ENCODE measurements at regions not wholly inside any gene's neighbourhood (a gene's known extent, or its start where the extent isn't known, plus 50 kb on each side); places are given as distances from the start of the nearest gene placed in this dataset.

GRCh38 chr9:119951591-119951990 is 582.4 kb upstream of the BRINP1 start:
- Histone ChIP-seq H3K36me3 (ENCODE audit: control insufficient read depth, insufficient read depth, low read length) (no peaks in the 10 kb centered on the region), H3K4me3 (ENCODE audit: low read depth, low read length) (no peak overlapping the region), H3K27me3 (replicated peaks; ENCODE audit: control insufficient read depth, insufficient read depth, low read length) (no peaks in the 10 kb centered on the region), H3K9me3 (no peaks in the 10 kb centered on the region), H3K4me1 (no peaks in the 10 kb centered on the region)
- no peaks in the 10 kb centered on the region for H3K9me3 Mint-ChIP-seq (ENCODE audit: unreplicated experiment)
- CTCF ChIA-PET, result no interaction called here
- no peaks in the 10 kb centered on the region for H3K4me1 Mint-ChIP-seq (ENCODE audit: low read depth, unreplicated experiment)
- no peaks in the 10 kb centered on the region for H3K36me3 Mint-ChIP-seq (ENCODE audit: insufficient read depth, unreplicated experiment)
- intact Hi-C loops (cut with micrococcal nuclease; ENCODE audit: unreplicated experiment), result no loop called here
- H3K4me3 Mint-ChIP-seq (ENCODE audit: unreplicated experiment), result no peak overlapping the region
- POLR2A ChIA-PET, result no interaction called here
- no TSS peak for BruUV-seq (replicated peaks)
- H3K27me3 Mint-ChIP-seq (ENCODE audit: insufficient read depth, unreplicated experiment), result peaks cover 3% of the 10 kb centered on the region
- TF ChIP-seq CTCF (IDR thresholded peaks at IDR 0.05; ENCODE audit: insufficient read depth in 1 of 2, low read depth in 1 of 2, low read length in 1 of 2, severe bottlenecking in 1 of 2, unreplicated experiment in 1 of 2), result no peak
- DNase-seq, result no peak
- no peak overlapping the region for H3K27ac Mint-ChIP-seq (ENCODE audit: unreplicated experiment)

- intact Hi-C loops (cut with micrococcal nuclease; ENCODE audit: unreplicated experiment), result no loop called here
- Mint-ChIP-seq H3K27me3 (ENCODE audit: insufficient read depth, unreplicated experiment) (peaks cover 3% of the 10 kb centered on the region), H3K36me3 (ENCODE audit: insufficient read depth, unreplicated experiment) (no peaks in the 10 kb centered on the region), H3K4me3 (ENCODE audit: unreplicated experiment) (no peak overlapping the region), H3K27ac (ENCODE audit: unreplicated experiment) (no peak overlapping the region), H3K9me3 (ENCODE audit: unreplicated experiment) (no peaks in the 10 kb centered on the region), H3K4me1 (ENCODE audit: low read depth, unreplicated experiment) (no peaks in the 10 kb centered on the region)
- Histone ChIP-seq H3K4me1 (no peaks in the 10 kb centered on the region), H3K4me3 (ENCODE audit: low read depth, low read length) (no peak overlapping the region), H3K27me3 (replicated peaks; ENCODE audit: control insufficient read depth, insufficient read depth, low read length) (no peaks in the 10 kb centered on the region), H3K9me3 (no peaks in the 10 kb centered on the region), H3K36me3 (ENCODE audit: control insufficient read depth, insufficient read depth, low read length) (no peaks in the 10 kb centered on the region)
- POLR2A ChIA-PET, result no interaction called here
- no peak for DNase-seq
- BruUV-seq (replicated peaks), result no TSS peak
- no peak for TF ChIP-seq CTCF (IDR thresholded peaks at IDR 0.05; ENCODE audit: insufficient read depth in 1 of 2, low read depth in 1 of 2, low read length in 1 of 2, severe bottlenecking in 1 of 2, unreplicated experiment in 1 of 2)
- CTCF ChIA-PET, result no interaction called here
Measured at GRCh38 chr9:119951090-119951489, 581.9 kb upstream of the BRINP1 start.

- CTCF ChIA-PET, result no interaction called here
- H3K27me3 ChIP-seq (replicated peaks; ENCODE audit: control insufficient read depth, insufficient read depth, low read length), result no peaks in the 10 kb centered on the region
- intact Hi-C loops (cut with micrococcal nuclease; ENCODE audit: unreplicated experiment), result no loop called here
Measured at GRCh38 chr9:119945686-119946085, 576.5 kb upstream of the BRINP1 start.

More at GRCh38 chr9:119945686-119946085, 576.5 kb upstream of the BRINP1 start:
- POLR2A ChIA-PET, result no interaction called here
- H3K4me3 Mint-ChIP-seq (ENCODE audit: unreplicated experiment), result no peak overlapping the region
- no peaks in the 10 kb centered on the region for H3K9me3 Mint-ChIP-seq (ENCODE audit: unreplicated experiment)
- no peak overlapping the region for H3K27ac Mint-ChIP-seq (ENCODE audit: unreplicated experiment)
- TF ChIP-seq CTCF (IDR thresholded peaks at IDR 0.05; ENCODE audit: insufficient read depth in 1 of 2, low read depth in 1 of 2, low read length in 1 of 2, severe bottlenecking in 1 of 2, unreplicated experiment in 1 of 2), result no peak
- DNase-seq, result no peak
- H3K36me3 ChIP-seq (ENCODE audit: control insufficient read depth, insufficient read depth, low read length), result no peaks in the 10 kb centered on the region
- no peaks in the 10 kb centered on the region for H3K36me3 Mint-ChIP-seq (ENCODE audit: insufficient read depth, unreplicated experiment)
- no peaks in the 10 kb centered on the region for H3K4me1 ChIP-seq
- H3K9me3 ChIP-seq, result no peaks in the 10 kb centered on the region
- BruUV-seq (replicated peaks), result no TSS peak
- H3K4me1 Mint-ChIP-seq (ENCODE audit: low read depth, unreplicated experiment), result no peaks in the 10 kb centered on the region
- no peak overlapping the region for H3K4me3 ChIP-seq (ENCODE audit: low read depth, low read length)
- no peaks in the 10 kb centered on the region for H3K27me3 Mint-ChIP-seq (ENCODE audit: insufficient read depth, unreplicated experiment)
